LNCaP clone FGC (cell line): ENCODE measurements at regions not wholly inside any gene's neighbourhood (a gene's known extent, or its start where the extent isn't known, plus 50 kb on each side); places are given as distances from the start of the nearest gene placed in this dataset.
"Not testable (repeated sequence)": the region's sequence is repeated elsewhere in the genome, so short reads cannot be mapped to it uniquely, and the experiment has no call there.

Source experiments
- DNase-seq: peaks from one replicate; pipeline ENCODE4 v3.0.0-alpha.2; 2011; ENCODE audit warnings: low read depth
- H3K4me3 ChIP-seq: 2 replicates; pipeline ENCODE4 v1.5.1; 2011; ENCODE audit warnings: mild to moderate bottlenecking, low read depth, low read length, control low read depth
- CTCF ChIP-seq: IDR thresholded peaks from 2 replicates; pipeline ENCODE4 v1.5.1; 2012; ENCODE audit warnings: mild to moderate bottlenecking; ENCODE audit not compliant: control insufficient read depth, insufficient read depth; ENCODE audit errors: extremely low read depth

GRCh38 chr4:114250439-114250891 lies 271.0 kb upstream of the ARSJ start:
- no peak for DNase-seq
- no peak for TF ChIP-seq CTCF
- H3K4me3 ChIP-seq, result no peak overlapping the region

- DNase-seq, result no peak
- no peak overlapping the region for H3K4me3 ChIP-seq
- TF ChIP-seq CTCF, result no peak
Observed at GRCh38 chr4:114251020-114251419, 271.6 kb upstream of the ARSJ start.

GRCh38 chr4:114252499-114252898 lies 273.1 kb upstream of the ARSJ start:
- no peak for DNase-seq
- H3K4me3 ChIP-seq, result no peak overlapping the region
- no peak for TF ChIP-seq CTCF

- H3K4me3 ChIP-seq, result no peak overlapping the region
- no peak for DNase-seq
- TF ChIP-seq CTCF, result no peak
Observed at GRCh38 chr4:114257501-114257900, 278.1 kb upstream of the ARSJ start.

- not testable (repeated sequence) for H3K4me3 ChIP-seq, DNase-seq
Observed at GRCh38 chr4:114262421-114262820, 283.0 kb upstream of the ARSJ start.

GRCh38 chr4:114263233-114263632 lies 283.8 kb upstream of the ARSJ start:
- no peak overlapping the region for H3K4me3 ChIP-seq
- TF ChIP-seq CTCF, result no peak
- no peak for DNase-seq

- no peak for DNase-seq
- TF ChIP-seq CTCF, result no peak
- no peak overlapping the region for H3K4me3 ChIP-seq
Observed at GRCh38 chr4:114264452-114264851, 285.0 kb upstream of the ARSJ start.
